ENCODE measurements at regions not wholly inside any gene's neighbourhood (a gene's known extent, or its start where the extent isn't known, plus 50 kb on each side); places are given as distances from the start of the nearest gene placed in this dataset.

DNA sequence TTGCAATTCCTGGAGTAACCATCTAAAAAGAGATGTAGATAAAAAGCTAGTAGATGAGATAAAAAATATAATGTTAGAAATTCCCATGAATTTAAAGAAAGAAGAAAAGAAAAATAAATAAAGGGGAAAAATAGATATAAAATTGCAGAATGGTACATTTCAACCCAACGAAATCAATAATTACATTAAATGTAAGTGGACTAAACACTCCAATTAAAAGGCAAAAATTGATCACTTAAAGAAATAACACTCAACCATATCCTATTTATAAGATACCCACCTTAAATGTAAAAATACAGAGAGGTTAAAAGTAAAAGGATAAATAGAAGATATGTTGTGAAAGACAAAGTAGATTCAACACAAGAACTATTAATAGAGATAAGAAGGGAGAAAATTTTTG lies 150.5 kb upstream of the GRIK3 start:
- no peak for TF ChIP-seq POLR2A (IDR thresholded peaks at IDR 0.05)
- no peak for TF ChIP-seq CTCF (IDR thresholded peaks at IDR 0.05)
- no peak for TF ChIP-seq POLR2AphosphoS5 (IDR thresholded peaks at IDR 0.05; ENCODE audit: insufficient read depth in 1 of 2, low read depth in 1 of 2)
